Muscle layer of colon (tissue), 2 donors: ENCODE measurements at regions not wholly inside any gene's neighbourhood (a gene's known extent, or its start where the extent isn't known, plus 50 kb on each side); places are given as distances from the start of the nearest gene placed in this dataset.

Experiments
- H3K27ac ChIP-seq: one replicate; pipeline ENCODE4 v1.7.0; 2013; ENCODE audit warnings: low read depth, mild to moderate bottlenecking, low read length, moderate library complexity
- H3K27me3 ChIP-seq, 2 donors: one replicate each; pipeline ENCODE4 v1.7.0; 2013; ENCODE audit warnings: low read length in 2 of 2, mild to moderate bottlenecking in 2 of 2; ENCODE audit not compliant: insufficient read depth in 2 of 2, control insufficient read depth in 1 of 2
- H3K36me3 ChIP-seq: one replicate; pipeline ENCODE4 v1.7.0; 2013; ENCODE audit warnings: mild to moderate bottlenecking, low read length; ENCODE audit not compliant: insufficient read depth
- H3K4me1 ChIP-seq: one replicate; pipeline ENCODE4 v1.7.0; 2013; ENCODE audit warnings: mild to moderate bottlenecking, low read length; ENCODE audit not compliant: insufficient read depth
- H3K4me3 ChIP-seq, 2 donors: one replicate each; pipeline ENCODE4 v1.7.0; 2013; ENCODE audit warnings: low read length in 2 of 2, low read depth in 1 of 2, mild to moderate bottlenecking in 1 of 2, moderate library complexity in 1 of 2
- H3K9ac ChIP-seq: one replicate; pipeline ENCODE4 v1.7.0; 2013; ENCODE audit warnings: low read length
- H3K9me3 ChIP-seq: one replicate; pipeline ENCODE4 v1.7.0; 2013; ENCODE audit warnings: mild to moderate bottlenecking, low read length
- donor health status: abdominal sarcoma.
- donor health status: Adenocarcinoma of cecum.

DNA sequence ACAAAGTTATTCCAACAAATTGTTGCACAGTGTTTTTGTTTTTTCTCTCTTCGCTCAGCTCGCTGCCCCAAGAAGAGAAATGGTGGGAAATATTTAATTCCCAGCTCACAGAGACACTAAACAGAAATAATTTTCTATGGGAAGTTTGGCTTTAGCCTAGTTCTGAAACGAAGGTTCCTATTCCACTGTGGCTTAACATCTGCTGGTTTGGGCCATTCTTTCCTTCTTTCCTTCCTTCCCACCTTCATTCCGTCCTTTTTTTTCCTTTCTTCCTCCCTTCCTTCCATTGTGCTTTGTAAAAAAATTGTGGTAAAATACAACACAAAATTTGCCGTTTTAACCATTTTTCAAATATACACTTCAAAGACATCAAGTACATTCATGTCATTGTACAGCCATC is 393.5 kb upstream of the SOX9 start:
- H3K27ac ChIP-seq = no peak overlapping the region
- no peaks in the 10 kb centered on the region for H3K27me3 ChIP-seq
- H3K4me3 ChIP-seq = no peak overlapping the region
- no peaks in the 10 kb centered on the region for H3K36me3 ChIP-seq
- H3K4me1 ChIP-seq = no peaks in the 10 kb centered on the region
- H3K9me3 ChIP-seq = no peaks in the 10 kb centered on the region
- H3K9ac ChIP-seq = no peak overlapping the region

DNA sequence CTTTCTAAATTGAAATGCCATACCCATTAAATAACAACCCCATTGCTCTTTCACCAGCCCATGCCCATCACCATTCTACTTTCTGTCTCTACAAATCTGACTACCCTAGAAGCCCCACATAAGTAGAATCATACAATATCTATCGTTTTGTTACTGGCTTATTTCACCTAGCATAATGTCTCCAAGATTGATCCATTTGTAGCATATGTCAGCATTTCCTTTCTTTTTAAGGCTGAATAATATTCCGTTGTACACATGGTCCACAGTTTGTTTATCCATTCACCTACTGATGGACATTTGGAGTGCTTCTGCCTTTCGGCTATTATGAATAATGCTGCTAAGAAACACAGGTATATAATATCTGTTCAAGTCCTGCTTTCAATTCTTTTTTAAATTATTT is 393.1 kb upstream of the SOX9 start:
- Histone ChIP-seq H3K9me3 (no peaks in the 10 kb centered on the region), H3K36me3 (no peaks in the 10 kb centered on the region), H3K27me3 (no peaks in the 10 kb centered on the region), H3K4me3 (no peak overlapping the region), H3K4me1 (no peaks in the 10 kb centered on the region), H3K9ac (no peak overlapping the region), H3K27ac (no peak overlapping the region)

DNA sequence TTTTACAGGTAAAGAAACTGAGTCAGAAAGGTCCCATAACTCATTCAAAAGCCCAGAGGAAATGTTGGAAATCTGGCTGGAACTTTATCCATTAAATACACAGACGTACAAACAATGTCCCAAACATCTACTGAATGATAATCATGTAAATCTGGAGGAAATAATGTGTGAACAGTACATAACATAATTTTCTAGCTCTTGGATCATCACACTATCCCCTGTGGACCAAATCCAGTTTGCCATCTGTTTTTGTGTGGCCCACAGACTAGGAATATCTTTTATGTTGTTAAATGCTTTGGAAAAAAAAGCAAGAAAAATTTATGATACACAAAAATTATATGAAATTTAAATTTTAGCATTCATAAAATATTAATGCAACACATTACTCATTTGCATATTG is 389.9 kb upstream of the SOX9 start:
- H3K9me3 ChIP-seq = no peaks in the 10 kb centered on the region
- no peak overlapping the region for H3K4me3 ChIP-seq
- no peaks in the 10 kb centered on the region for H3K27me3 ChIP-seq
- no peaks in the 10 kb centered on the region for H3K36me3 ChIP-seq
- H3K9ac ChIP-seq = no peak overlapping the region
- H3K27ac ChIP-seq = no peak overlapping the region
- no peaks in the 10 kb centered on the region for H3K4me1 ChIP-seq

DNA sequence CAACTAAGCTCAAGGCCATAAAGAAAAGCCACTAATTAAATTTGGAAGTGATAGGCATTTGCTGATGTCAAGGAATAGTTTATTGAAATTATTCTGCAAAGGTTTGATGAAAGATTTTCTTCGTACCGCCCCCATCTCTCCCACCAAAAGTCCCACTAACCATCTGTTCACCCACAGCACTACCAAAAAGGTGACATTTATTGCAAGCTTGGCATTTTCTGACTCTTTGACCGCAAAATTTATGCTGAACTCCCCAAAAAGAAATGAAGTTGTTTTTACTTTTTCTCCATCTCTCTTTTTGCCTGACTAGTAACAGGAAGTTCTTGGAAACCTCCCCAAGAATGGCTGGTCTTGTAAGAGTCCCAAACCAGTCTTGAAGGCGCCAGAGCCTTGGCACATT is 384.9 kb upstream of the SOX9 start:
- Histone ChIP-seq H3K4me1 (no peaks in the 10 kb centered on the region), H3K9me3 (no peaks in the 10 kb centered on the region), H3K36me3 (no peaks in the 10 kb centered on the region), H3K27me3 (no peaks in the 10 kb centered on the region), H3K9ac (no peak overlapping the region), H3K4me3 (no peak overlapping the region), H3K27ac (no peak overlapping the region)

DNA sequence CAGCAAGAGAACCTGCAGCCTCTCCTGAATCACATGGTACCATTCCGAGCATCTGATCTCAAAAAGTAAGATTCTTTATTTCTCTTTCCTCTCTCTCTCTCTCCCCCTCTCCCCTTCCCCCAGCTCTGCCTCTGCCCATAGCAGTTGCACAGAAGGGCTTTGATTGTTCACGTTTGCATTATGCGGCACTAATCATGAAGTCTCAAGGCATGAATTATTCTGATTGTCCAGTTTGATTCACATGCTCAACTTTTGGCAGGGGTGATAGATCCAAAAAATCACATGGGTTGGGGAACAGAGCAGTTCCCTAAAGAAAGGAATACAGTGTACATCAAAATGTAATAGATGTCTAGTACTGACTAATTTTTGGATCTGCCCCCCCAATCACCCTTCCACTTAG is 380.0 kb upstream of the SOX9 start:
- Histone ChIP-seq H3K9ac (no peak overlapping the region), H3K4me3 (no peak overlapping the region), H3K4me1 (no peaks in the 10 kb centered on the region), H3K27me3 (no peaks in the 10 kb centered on the region), H3K27ac (no peak overlapping the region), H3K36me3 (no peaks in the 10 kb centered on the region), H3K9me3 (no peaks in the 10 kb centered on the region)

DNA sequence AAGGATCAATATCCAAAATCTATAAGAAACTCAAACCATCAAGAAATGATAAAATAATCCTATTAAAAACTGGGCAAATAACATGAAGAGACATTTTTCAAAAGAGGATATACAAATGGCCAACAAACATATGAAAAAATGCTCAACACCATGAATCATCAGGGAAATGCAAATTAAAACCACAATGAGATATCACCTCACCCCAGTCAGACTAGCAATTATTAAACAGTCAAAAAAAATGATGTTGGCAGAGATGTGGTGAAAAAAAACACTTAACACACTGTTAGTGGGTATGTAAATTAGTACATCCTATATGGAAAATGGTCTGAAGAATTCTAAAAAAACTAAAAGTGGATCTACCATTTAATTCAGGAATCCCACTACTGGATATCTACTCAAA is 379.0 kb upstream of the SOX9 start:
- no peak overlapping the region for H3K4me3 ChIP-seq
- H3K9ac ChIP-seq = no peak overlapping the region
- H3K27ac ChIP-seq = no peak overlapping the region
- no peaks in the 10 kb centered on the region for H3K9me3 ChIP-seq
- no peaks in the 10 kb centered on the region for H3K27me3 ChIP-seq
- H3K36me3 ChIP-seq = no peaks in the 10 kb centered on the region
- H3K4me1 ChIP-seq = no peaks in the 10 kb centered on the region

DNA sequence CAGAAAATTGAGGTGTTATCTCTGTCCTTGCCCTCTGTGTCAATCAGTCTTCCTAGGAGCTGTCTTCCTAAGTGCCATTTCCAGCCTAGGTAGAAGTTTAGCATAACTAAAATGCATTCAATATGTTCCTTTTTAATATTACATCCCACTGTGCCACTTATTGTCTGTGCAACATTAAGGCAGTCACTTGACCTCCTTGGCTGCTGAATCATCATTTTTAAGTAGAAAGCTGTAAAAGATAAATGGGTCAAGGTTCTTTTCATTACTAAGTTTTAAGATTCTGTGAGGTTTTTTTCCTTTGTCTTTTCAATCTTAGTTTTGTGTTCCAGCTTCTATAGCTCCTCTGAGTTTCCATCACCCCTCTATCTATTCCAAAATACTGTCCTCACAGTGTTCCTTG is 371.9 kb upstream of the SOX9 start:
- Histone ChIP-seq H3K9me3 (no peaks in the 10 kb centered on the region), H3K4me1 (no peaks in the 10 kb centered on the region), H3K36me3 (no peaks in the 10 kb centered on the region), H3K27ac (no peak overlapping the region), H3K4me3 (no peak overlapping the region), H3K27me3 (no peaks in the 10 kb centered on the region), H3K9ac (no peak overlapping the region)

DNA sequence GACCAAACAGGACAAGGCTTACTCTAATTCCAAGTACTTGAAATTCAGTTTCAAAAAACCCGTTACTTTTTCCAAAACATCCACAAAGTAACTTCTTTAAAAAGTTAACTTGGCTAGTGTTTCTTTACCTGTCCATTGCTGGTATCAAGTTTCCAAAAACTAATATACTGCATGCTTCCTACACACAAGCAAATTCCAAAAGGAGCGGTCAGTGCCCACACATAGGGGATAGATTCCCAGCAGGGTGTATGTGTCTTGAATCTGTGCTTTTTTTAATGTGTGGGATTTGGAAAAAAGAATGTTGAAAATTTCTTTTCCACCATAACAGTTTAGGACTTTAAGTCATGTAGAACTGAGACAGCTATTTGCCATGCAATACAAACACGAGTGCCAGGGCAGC is 367.8 kb upstream of the SOX9 start:
- H3K4me1 ChIP-seq = no peaks in the 10 kb centered on the region
- no peaks in the 10 kb centered on the region for H3K9me3 ChIP-seq
- H3K4me3 ChIP-seq = no peak overlapping the region
- no peaks in the 10 kb centered on the region for H3K36me3 ChIP-seq
- no peaks in the 10 kb centered on the region for H3K27me3 ChIP-seq
- H3K9ac ChIP-seq = no peak overlapping the region
- H3K27ac ChIP-seq = no peak overlapping the region

DNA sequence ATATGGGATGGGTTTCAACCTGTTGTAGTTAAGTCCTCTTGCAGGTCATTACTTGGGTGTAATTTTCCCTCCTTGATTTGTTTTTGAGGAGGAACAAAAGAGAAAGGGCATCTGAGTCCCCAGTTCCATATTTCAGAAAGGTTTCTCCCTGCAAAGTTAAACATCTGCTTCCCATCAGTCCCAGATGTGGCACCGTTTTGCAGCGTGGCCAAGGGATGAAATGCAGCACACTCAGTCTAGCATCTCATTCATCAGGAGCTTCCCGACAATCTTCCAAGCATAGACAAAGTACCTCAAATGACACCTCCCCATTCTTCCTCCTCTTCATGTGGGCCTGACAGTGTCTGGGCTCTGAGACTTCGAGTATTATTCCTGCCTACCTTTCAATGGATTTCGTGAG is 363.7 kb upstream of the SOX9 start:
- Histone ChIP-seq H3K27me3 (no peaks in the 10 kb centered on the region), H3K27ac (no peak overlapping the region), H3K4me1 (no peaks in the 10 kb centered on the region), H3K9ac (no peak overlapping the region), H3K36me3 (no peaks in the 10 kb centered on the region), H3K4me3 (no peak overlapping the region), H3K9me3 (no peaks in the 10 kb centered on the region)

DNA sequence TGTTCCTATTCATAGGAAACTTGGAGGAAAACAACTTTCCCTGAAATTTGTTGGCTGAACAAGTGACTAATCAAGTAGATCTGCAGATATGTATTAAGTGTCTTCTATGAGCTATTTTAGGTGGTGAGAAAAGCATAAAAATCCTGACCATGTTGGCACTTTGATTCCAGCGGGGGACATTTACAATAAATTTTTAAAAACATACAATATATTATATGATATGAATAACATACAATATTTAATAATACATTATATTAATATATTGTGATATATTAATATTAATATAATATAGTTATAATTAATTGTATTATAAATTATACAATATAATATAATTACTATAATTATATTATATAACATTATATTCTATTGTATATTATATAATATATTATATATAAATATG is 362.9 kb upstream of the SOX9 start:
- H3K4me3 ChIP-seq = no peak overlapping the region
- no peak overlapping the region for H3K9ac ChIP-seq
- H3K36me3 ChIP-seq = no peaks in the 10 kb centered on the region
- no peaks in the 10 kb centered on the region for H3K4me1 ChIP-seq
- no peaks in the 10 kb centered on the region for H3K27me3 ChIP-seq
- no peak overlapping the region for H3K27ac ChIP-seq
- no peaks in the 10 kb centered on the region for H3K9me3 ChIP-seq

DNA sequence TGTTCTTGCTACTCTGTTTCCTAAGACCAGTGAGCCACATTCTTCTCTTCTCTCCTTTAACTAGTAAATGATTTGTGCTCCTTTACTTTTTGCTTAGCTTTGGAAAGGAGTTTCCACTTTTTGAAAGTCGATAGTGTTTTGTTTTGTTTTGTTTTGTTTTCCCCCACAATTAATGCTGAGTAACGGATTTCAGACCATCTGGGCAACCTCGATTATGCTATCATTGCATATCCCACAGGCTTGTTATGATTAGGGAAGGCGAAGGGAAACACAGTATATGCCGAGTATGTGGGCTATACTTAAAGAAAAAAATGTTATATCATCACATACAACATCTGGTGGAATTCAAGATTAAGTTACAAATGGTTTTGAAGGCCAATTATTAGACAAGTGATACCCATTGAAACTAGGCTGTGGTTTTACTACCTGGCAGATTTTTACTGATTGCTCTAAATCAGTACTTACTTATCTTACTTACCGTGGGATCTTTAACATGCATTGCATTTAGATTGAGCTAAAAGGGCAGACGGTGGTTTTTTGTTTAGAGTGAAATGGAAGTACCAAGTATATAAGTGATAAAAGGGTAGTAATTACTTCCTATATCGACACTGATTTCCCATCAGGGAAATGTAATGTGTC is 361.3 kb upstream of the SOX9 start:
- Histone ChIP-seq H3K36me3 (no peaks in the 10 kb centered on the region), H3K4me3 (no peak overlapping the region), H3K4me1 (peaks cover 3% of the 10 kb centered on the region), H3K9me3 (no peaks in the 10 kb centered on the region), H3K27me3 (no peaks in the 10 kb centered on the region), H3K9ac (no peak overlapping the region), H3K27ac (no peak overlapping the region)

DNA sequence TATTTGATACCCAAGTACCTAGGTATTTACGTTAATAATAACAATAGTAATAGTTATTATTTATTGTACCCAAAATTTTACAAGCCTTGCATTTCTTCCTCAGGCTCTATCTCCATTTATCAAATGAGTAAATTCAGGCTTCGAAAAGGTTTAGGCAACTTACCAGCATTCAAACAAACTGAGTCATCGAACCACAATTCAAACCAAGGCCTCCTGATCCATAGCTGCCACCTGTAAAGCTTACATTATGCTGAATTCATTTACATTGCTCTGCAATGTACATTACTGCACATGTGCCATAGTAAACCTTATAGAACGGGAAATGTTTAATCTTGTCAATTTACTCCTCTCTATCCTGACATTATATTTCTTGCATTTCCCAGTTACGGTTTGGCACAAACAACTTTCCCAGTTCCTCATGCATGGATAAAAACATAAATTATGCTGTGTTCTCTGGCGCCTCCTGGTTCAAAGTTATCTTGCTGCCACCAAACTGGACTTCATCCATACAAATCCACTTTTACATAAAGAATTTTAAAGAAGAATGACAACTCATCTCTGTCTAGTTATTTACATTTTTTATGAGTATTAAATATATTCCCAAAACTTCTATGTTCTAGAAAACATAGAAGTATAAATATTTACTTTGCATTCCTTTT is 360.6 kb upstream of the SOX9 start:
- Histone ChIP-seq H3K27ac (no peak overlapping the region), H3K4me3 (no peak overlapping the region), H3K36me3 (no peaks in the 10 kb centered on the region), H3K9ac (no peak overlapping the region), H3K27me3 (no peaks in the 10 kb centered on the region), H3K9me3 (no peaks in the 10 kb centered on the region), H3K4me1 (peaks cover 10% of the 10 kb centered on the region)
